ENCODE measurements at regions not wholly inside any gene's neighbourhood (a gene's known extent, or its start where the extent isn't known, plus 50 kb on each side); places are given as distances from the start of the nearest gene placed in this dataset.

DNA sequence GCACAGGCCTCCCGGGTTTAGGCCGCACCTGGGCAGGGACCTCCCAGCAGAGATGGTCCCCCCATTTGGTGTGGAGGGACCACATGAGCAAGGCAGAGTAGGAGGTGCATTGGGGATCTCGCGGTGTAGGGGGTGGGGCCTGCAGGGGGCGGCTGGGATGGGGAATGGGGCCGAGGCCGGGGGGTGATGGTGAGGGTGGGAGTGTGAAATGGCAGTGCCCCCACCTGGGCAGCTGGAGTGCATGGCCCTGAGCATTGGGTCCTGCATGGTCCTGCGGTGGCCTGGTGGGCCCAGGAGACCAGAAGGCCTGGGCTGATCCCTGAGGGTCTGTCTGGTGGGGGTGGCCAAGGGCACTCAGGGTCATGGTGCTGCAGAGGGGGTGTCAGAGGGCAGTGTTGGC lies 111.8 kb downstream of the KIF26A start:
- no peak for TF ChIP-seq POLR2A (IDR thresholded peaks at IDR 0.05)
- TF ChIP-seq, protein P1, sequence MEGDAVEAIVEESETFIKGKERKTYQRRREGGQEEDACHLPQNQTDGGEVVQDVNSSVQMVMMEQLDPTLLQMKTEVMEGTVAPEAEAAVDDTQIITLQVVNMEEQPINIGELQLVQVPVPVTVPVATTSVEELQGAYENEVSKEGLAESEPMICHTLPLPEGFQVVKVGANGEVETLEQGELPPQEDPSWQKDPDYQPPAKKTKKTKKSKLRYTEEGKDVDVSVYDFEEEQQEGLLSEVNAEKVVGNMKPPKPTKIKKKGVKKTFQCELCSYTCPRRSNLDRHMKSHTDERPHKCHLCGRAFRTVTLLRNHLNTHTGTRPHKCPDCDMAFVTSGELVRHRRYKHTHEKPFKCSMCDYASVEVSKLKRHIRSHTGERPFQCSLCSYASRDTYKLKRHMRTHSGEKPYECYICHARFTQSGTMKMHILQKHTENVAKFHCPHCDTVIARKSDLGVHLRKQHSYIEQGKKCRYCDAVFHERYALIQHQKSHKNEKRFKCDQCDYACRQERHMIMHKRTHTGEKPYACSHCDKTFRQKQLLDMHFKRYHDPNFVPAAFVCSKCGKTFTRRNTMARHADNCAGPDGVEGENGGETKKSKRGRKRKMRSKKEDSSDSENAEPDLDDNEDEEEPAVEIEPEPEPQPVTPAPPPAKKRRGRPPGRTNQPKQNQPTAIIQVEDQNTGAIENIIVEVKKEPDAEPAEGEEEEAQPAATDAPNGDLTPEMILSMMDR (IDR thresholded peaks at IDR 0.05) = no peak
